HG02970 (cell line): ENCODE measurements at regions not wholly inside any gene's neighbourhood (a gene's known extent, or its start where the extent isn't known, plus 50 kb on each side); places are given as distances from the start of the nearest gene placed in this dataset.

Experiments
- ATAC-seq: cut with Tn5 transposase; IDR thresholded peaks from one replicate; pipeline ENCODE4 v1.9.1; 2021; ENCODE audit warnings: mild to moderate bottlenecking, moderate library complexity, moderate number of reproducible peaks; ENCODE audit not compliant: unreplicated experiment, low FRiP score

- no peak for ATAC-seq
Measured at GRCh38 chr4:67052814-67053675, 492.3 kb downstream of the CENPC start.

DNA sequence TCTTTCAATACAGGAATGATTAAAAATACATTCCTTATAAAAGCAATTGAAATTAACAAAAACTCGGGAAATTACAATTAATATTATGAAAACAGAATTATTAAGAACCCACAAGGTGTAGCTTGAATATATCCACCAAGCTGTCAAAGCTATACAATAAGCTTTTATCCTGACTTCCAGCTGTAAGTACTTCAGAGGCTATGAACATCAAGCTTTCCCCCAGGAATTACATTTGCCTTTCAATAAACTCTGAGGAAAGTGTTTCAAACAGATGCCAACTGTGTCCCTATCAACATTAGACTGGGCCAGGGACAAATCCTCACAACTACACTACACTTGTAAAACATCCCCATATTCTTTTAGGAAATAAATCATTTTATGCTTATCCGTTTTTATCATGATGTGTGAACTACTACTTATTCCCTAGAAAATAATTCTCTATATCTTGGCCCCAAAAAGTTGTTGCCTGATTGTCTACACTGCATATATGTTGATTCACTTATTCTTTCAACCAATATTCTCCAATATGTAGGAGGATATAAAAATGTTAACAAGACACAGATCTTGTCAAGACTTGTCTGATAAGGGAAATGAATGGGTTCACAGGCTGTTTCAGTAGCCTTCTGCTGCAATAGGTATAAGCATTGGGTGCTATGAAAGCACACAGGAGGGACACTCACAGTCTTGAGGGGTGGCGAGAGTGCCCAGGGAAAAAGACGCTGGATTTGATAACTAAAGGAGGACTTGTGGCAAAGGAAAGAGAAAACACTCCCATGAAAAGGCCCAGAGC is 494.1 kb downstream of the CENPC start:
- no peak for ATAC-seq

DNA sequence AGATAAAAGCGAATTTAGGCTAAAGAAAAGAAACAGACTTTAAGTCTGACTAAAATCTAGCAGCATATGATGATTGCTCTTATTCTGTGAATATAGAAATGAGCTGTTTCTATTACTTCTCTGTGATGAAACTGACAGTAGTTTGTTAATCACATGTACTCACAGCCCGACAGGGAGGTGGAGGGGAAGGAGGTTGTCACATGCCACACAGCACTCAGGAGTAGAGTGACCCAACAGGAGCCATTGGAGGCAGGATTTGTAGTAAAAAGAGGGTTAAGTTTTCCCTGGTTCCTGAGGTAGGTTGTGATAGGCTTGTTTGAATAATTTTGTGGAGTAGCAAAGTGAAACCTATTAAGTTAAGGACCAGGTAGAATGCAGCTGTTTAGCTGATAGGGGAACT is 495.9 kb downstream of the CENPC start:
- ATAC-seq: no peak

GRCh38 chr4:67048530-67048929 is 496.8 kb downstream of the CENPC start:
- no peak for ATAC-seq

GRCh38 chr4:67040315-67040714 is 505.0 kb downstream of the CENPC start:
- no peak for ATAC-seq

GRCh38 chr4:67038228-67038566 is 507.1 kb downstream of the CENPC start:
- ATAC-seq: no peak

- ATAC-seq: no peak
Measured at GRCh38 chr4:67037504-67038227, 507.6 kb downstream of the CENPC start.

DNA sequence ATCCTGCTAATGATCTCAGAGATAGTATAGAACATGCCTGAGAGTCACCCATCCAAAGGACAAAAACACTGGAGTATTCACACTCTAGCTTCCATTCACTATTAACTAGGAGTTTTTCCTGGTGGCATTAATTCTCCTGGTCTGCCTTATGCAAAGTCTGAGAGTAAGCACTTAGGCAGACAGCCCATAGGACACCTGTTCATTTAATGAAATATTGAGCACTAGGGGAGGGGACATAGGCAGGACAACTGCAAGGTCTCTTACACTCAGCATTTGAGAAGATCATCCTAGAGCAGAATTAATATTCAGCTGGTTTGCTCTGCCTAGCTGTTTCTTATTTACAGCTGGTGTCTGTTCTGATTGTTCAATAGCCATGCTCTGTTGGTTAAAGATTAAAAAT is 508.5 kb downstream of the CENPC start:
- ATAC-seq: no peak

- no peak for ATAC-seq
Measured at GRCh38 chr4:67035986-67036385, 509.3 kb downstream of the CENPC start.

- ATAC-seq: no peak
Measured at GRCh38 chr4:67035501-67035900, 509.8 kb downstream of the CENPC start.

GRCh38 chr4:67030636-67031035 is 514.7 kb downstream of the CENPC start:
- no peak for ATAC-seq

GRCh38 chr4:67020438-67020797 is 524.9 kb downstream of the CENPC start:
- ATAC-seq: no peak

DNA sequence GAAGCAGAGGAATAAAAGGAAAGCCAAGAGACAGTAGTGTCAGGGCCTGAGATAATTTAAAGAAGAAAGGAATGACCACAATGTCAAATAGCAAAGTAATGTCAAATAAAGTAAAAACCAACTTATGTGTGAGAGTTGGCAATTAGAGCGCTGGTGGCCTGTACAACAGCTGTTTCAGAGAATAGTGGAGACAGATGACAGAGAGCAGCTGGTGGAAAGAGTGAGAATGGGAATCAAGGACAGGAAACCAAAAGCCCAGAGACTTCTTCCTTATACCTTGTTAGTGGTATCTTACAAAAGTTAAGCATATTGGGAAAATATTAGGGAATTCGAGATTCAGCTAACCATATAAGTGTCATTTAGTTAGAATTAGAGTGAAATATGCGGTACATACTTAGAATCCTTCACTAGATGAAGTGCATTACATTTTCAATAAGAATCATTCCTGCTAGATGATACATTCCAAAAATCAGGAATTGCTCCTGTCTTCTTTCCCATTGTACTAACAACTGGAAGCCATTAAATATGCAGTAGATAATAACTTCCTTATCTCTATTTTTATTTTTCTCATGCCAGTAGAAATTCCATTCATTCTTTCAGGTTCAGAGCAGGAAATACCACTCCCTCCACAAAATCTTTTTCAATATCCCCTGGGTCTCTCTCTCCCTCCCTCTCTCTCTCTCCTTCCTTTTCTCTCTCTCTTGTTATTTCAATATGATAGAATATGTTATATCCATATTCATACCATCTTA is 525.4 kb downstream of the CENPC start:
- ATAC-seq: no peak

DNA sequence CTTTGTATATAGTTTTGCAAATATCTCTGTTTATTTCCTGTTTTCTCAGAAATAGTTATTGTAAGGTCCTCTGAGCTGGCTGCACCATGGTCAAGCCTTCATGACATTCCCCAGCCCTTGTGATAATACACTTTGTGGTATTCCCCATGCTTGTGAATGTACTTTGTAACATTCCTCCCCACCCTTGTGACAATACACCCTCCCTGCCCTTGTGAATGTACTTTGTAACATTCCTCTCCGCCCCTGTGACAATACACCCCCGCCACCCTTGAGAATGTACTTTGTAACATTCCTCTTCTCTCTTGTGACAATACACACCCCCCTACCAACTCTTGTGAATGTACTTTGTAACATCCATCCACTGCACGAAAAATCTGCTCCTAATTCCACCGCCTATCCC is 530.7 kb downstream of the CENPC start:
- ATAC-seq: no peak

GRCh38 chr4:67006791-67007190 is 538.5 kb downstream of the CENPC start:
- no peak for ATAC-seq

GRCh38 chr4:66991521-66991920 is 553.8 kb downstream of the CENPC start:
- no peak for ATAC-seq

- no peak for ATAC-seq
Measured at GRCh38 chr4:66974665-66975064, 570.6 kb downstream of the CENPC start.

- ATAC-seq: no peak
Measured at GRCh38 chr4:66972087-66972486, 573.2 kb downstream of the CENPC start.

DNA sequence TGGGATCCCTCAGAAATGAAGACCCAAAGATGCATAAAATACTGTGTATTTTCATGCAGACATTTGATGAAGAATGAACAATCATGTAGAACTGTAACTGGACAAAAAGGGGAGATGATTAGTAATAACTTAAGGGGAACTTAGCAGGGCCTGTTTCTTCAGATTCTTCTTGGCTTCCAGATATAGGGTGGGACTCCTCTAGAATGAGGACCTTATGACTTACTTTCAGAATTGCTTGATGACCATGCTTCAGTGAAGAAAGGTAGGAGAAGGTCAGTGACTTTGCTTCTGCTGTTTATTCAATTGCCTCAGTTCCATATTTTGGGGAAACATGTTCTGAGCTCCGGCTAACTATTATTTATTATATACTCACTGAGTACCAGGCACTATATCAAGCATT is 580.8 kb downstream of the CENPC start:
- no peak for ATAC-seq

DNA sequence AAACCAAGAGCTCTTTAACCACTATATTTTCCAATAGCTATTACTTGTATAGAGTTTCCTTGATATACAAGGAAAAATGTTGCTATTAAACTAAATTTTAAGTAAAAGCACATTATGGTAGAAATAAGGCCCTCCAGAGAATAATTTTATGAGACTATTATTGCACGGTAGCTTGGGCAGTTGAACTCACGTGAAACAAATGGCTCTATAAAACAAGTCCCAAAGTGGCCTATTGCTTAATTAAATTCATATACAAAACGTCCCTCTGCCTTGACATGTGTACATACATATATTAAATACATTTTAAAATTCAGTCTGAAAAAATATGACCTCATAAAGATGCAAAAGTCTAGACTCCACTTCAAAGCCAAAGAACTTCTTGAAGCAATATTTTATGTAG is 582.2 kb downstream of the CENPC start:
- no peak for ATAC-seq

DNA sequence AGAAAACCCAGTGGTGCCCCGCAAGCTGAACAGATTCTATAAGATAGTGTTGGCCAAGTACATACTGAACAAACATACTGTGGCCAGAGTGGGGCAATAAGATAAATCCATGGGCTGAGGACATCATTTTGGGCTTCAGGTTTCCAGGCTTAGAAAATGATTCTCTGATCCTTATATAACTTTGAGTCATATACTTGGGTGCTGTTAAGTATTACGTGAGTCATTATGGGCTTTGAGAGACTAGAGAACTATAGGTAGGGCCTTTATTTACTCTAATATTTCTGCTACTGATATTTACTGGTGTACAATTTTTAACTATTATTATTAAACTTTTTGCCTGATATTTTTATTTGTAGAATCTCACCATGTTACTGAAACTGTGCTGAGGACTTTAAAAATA is 586.1 kb downstream of the CENPC start:
- no peak for ATAC-seq
